Left ventricle myocardium inferior (tissue), 1 donor: ENCODE measurements at regions not wholly inside any gene's neighbourhood (a gene's known extent, or its start where the extent isn't known, plus 50 kb on each side); places are given as distances from the start of the nearest gene placed in this dataset.

Experiments
- DNase-seq: peaks from one replicate; pipeline ENCODE4 v3.0.0-alpha.2; 2020
- H3K27ac ChIP-seq: fragments of 200-600 bp; replicated peaks from 2 replicates; pipeline ENCODE4 v1.8.0; 2021
- H3K27me3 ChIP-seq: fragments of 200-600 bp; 2 replicates; pipeline ENCODE4 v1.8.0; 2021; ENCODE audit warnings: low read depth
- H3K36me3 ChIP-seq: fragments of 200-600 bp; 2 replicates; pipeline ENCODE4 v1.8.0; 2021
- H3K4me1 ChIP-seq: fragments of 200-600 bp; 2 replicates; pipeline ENCODE4 v1.8.0; 2021
- H3K4me3 ChIP-seq: fragments of 200-600 bp; 2 replicates; pipeline ENCODE4 v1.8.0; 2021; ENCODE audit warnings: mild to moderate bottlenecking, moderate library complexity
- H3K9me3 ChIP-seq: fragments of 200-600 bp; replicated peaks from 2 replicates; pipeline ENCODE4 v1.8.0; 2021
- CTCF ChIP-seq: fragments of 200-600 bp; IDR thresholded peaks from 2 replicates; pipeline ENCODE4 v1.8.0; 2021; ENCODE audit warnings: antibody characterized with exemption, mild to moderate bottlenecking, borderline replicate concordance
- intact Hi-C: fragments of 100-400 bp; cut with micrococcal nuclease; formaldehyde crosslinking; loops from one replicate; pipeline ENCODE4 v1.11.0; 2022
- donor health status: DM: no; HTN: yes; CAD: no; lungs with severe emphysema.

GRCh38 chr1:10940838-10941237 is 71.6 kb upstream of the TARDBP start:
- Histone ChIP-seq H3K36me3 (no peaks in the 10 kb centered on the region), H3K9me3 (no peaks in the 10 kb centered on the region), H3K27me3 (peaks cover 15% of the 10 kb centered on the region), H3K27ac (no peak overlapping the region), H3K4me1 (peaks cover 28% of the 10 kb centered on the region), H3K4me3 (no peak overlapping the region)
- no peak for TF ChIP-seq CTCF
- intact Hi-C loops = no loop called here
- DNase-seq = no peak

GRCh38 chr1:10941891-10942541 is 70.4 kb upstream of the TARDBP start:
- Histone ChIP-seq H3K4me1 (peaks cover 28% of the 10 kb centered on the region), H3K27me3 (peaks cover 14% of the 10 kb centered on the region), H3K4me3 (no peak overlapping the region), H3K9me3 (no peaks in the 10 kb centered on the region), H3K36me3 (no peaks in the 10 kb centered on the region), H3K27ac (no peak overlapping the region)
- intact Hi-C loops = no loop called here
- TF ChIP-seq CTCF = peak; percentile 89
- peak; percentile 35 for DNase-seq

GRCh38 chr1:10942542-10942912 is 69.9 kb upstream of the TARDBP start:
- H3K36me3 ChIP-seq = no peaks in the 10 kb centered on the region
- no peak overlapping the region for H3K4me3 ChIP-seq
- H3K9me3 ChIP-seq = no peaks in the 10 kb centered on the region
- no peak for DNase-seq
- TF ChIP-seq CTCF = no peak
- peaks cover 14% of the 10 kb centered on the region for H3K27me3 ChIP-seq
- intact Hi-C loops = no loop called here
- no peak overlapping the region for H3K27ac ChIP-seq
- peaks cover 28% of the 10 kb centered on the region for H3K4me1 ChIP-seq

GRCh38 chr1:10943041-10943440 is 69.4 kb upstream of the TARDBP start:
- H3K4me3 ChIP-seq = no peak overlapping the region
- intact Hi-C loops = no loop called here
- H3K27me3 ChIP-seq = peaks cover 14% of the 10 kb centered on the region
- no peaks in the 10 kb centered on the region for H3K36me3 ChIP-seq
- no peak for DNase-seq
- no peak overlapping the region for H3K27ac ChIP-seq
- TF ChIP-seq CTCF = no peak
- no peaks in the 10 kb centered on the region for H3K9me3 ChIP-seq
- H3K4me1 ChIP-seq = peaks cover 28% of the 10 kb centered on the region

- DNase-seq = no peak
- intact Hi-C loops = no loop called here
- no peaks in the 10 kb centered on the region for H3K36me3 ChIP-seq
- no peaks in the 10 kb centered on the region for H3K9me3 ChIP-seq
- peak overlapping the region; percentile 52 for H3K4me3 ChIP-seq
- no peak overlapping the region for H3K27ac ChIP-seq
- H3K27me3 ChIP-seq = peaks cover 9% of the 10 kb centered on the region
- no peak for TF ChIP-seq CTCF
- H3K4me1 ChIP-seq = peaks cover 28% of the 10 kb centered on the region
Measured at GRCh38 chr1:10943991-10944730, 68.3 kb upstream of the TARDBP start.
